ENCODE measurements at regions not wholly inside any gene's neighbourhood (a gene's known extent, or its start where the extent isn't known, plus 50 kb on each side); places are given as distances from the start of the nearest gene placed in this dataset.

DNA sequence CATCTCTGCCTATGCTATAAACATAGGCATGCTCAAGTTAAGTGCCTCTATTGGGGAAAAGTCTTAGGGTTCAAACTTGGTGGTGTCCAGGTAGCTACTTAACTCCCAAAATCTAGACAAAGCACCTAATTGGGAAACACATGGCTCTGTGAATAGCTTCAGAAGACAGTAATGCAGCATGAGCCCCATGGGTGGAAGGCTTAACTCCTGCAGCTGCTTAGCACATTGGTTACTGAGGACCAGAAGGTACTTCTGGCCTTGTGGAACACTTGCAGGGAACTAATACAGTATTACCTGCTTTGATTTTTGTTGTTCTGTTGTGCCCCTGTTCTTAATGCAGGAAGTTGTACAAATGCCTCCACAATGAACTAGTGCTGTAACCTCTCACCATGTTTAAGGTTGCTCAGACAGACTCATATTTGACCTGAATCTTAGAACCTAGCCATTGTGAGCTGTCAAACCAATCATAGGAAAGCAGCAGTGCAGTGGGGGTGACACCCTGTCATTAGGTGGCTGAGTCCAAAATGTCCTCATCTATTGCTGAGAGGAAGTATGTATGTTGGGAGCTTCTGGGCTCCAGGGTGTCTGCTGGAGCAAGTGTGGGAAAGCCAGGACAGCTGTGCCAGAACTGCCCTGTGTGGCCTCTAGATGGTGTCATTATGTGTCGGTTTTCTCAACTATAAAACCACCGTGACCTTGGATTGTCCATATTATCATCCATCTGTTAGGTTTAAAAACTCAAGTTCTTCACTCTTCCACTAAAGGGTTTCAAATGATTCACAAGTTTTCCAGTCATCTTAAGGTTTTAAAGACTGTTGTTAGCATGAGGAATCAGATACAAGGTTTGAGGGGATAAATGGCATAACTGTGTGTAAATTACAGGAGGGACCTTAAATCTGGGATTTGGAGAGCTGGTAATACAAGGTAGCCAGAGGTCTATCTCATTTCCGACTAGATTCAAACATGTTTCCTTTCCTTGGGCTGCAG lies 69.9 kb upstream of the WDR1 start:
- no peaks in the 10 kb centered on the region for H3K4me1 ChIP-seq
- in situ Hi-C loops (cut with MboI; ENCODE audit: low pct_ligation_motif_present in 1 of 4, low pct_unique_long_range_greater_than_20kb in 1 of 4, low sequenced_read_pairs in 3 of 4) (no loop called here), intact Hi-C loops (cut with DNase I; ENCODE audit: low total_unique reads) (no loop called here)
- no peak overlapping the region for H3K4me3 ChIP-seq
- no peaks in the 10 kb centered on the region for H3K27me3 ChIP-seq
- no peaks in the 10 kb centered on the region for H3K36me3 ChIP-seq
- WGBS, 2 donors (ENCODE audit: low coverage in 1 of 2): 0 to 41% methylated on average over 1 to 3 of the region's 3 CpGs
- DNase-seq: no peak
- H3K9me3 ChIP-seq: no peaks in the 10 kb centered on the region
- H3K27ac ChIP-seq: no peak overlapping the region
- TF ChIP-seq, protein P1, sequence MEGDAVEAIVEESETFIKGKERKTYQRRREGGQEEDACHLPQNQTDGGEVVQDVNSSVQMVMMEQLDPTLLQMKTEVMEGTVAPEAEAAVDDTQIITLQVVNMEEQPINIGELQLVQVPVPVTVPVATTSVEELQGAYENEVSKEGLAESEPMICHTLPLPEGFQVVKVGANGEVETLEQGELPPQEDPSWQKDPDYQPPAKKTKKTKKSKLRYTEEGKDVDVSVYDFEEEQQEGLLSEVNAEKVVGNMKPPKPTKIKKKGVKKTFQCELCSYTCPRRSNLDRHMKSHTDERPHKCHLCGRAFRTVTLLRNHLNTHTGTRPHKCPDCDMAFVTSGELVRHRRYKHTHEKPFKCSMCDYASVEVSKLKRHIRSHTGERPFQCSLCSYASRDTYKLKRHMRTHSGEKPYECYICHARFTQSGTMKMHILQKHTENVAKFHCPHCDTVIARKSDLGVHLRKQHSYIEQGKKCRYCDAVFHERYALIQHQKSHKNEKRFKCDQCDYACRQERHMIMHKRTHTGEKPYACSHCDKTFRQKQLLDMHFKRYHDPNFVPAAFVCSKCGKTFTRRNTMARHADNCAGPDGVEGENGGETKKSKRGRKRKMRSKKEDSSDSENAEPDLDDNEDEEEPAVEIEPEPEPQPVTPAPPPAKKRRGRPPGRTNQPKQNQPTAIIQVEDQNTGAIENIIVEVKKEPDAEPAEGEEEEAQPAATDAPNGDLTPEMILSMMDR (IDR thresholded peaks at IDR 0.05): no peak
- no peak for TF ChIP-seq EP300 (IDR thresholded peaks at IDR 0.05; ENCODE audit: low read depth)

DNA sequence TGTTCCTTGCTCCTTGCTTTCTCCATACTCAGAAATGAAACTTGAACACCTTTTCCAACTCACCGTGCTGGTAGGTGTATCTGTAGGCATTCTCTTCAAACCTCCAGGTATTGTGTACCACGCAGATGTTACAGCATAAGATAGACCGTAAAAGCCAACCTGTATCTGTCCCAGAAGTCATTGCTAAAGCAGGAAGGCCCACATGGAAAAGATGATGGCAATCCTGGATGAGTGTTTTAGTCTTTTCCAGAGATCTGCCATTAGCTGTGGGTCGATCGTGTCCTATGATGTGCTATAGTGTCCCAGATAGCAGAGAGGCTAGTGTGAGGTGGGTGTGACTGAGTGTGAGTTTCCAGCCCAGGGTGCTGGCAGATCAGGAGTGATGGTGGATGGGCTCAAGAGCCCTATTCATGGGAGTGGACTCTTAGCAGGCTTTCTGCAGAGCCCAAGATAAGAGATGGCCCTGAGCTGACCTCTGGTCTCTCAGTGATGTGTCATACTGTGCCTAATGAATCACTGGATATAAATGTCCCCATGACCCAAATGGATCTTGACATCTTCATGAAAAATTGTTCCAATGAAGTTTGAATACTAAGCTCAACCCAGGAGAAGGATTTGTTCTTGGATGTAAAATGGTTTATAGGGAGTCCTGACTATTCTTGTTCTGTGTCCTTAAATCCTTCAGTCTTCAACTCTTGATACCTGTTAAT lies 69.1 kb upstream of the WDR1 start:
- 88 to 100% methylated on average over 2 to 5 of the region's 5 CpGs for WGBS, 2 donors (ENCODE audit: low coverage in 1 of 2)

GRCh38 chr4:10184501-10184938 lies 67.9 kb upstream of the WDR1 start:
- H3K9me3 ChIP-seq: no peaks in the 10 kb centered on the region
- no peak for DNase-seq
- TF ChIP-seq, protein P1 (IDR thresholded peaks at IDR 0.05): no peak
- TF ChIP-seq POLR2AphosphoS5 (IDR thresholded peaks at IDR 0.05) (no peak), EP300 (IDR thresholded peaks at IDR 0.05; ENCODE audit: low read depth) (no peak), POLR2A (IDR thresholded peaks at IDR 0.05) (no peak)
- in situ Hi-C loops (cut with MboI; ENCODE audit: low pct_ligation_motif_present in 1 of 4, low pct_unique_long_range_greater_than_20kb in 1 of 4, low sequenced_read_pairs in 3 of 4) (no loop called here), intact Hi-C loops (cut with DNase I; ENCODE audit: low total_unique reads) (no loop called here)
- H3K27ac ChIP-seq: no peak overlapping the region
- no peaks in the 10 kb centered on the region for H3K36me3 ChIP-seq
- no peaks in the 10 kb centered on the region for H3K27me3 ChIP-seq
- WGBS, 2 donors (ENCODE audit: low coverage in 1 of 2): 79% methylated on average over 7 of the region's 7 CpGs; no CpG with 5 or more reads in 1 of the 2 donors
- no peaks in the 10 kb centered on the region for H3K4me1 ChIP-seq
- no peak overlapping the region for H3K4me3 ChIP-seq

More for the DNA sequence above, 69.1 kb upstream of the WDR1 start:
- Histone ChIP-seq H3K4me3 (no peak overlapping the region), H3K4me1 (no peaks in the 10 kb centered on the region), H3K36me3 (no peaks in the 10 kb centered on the region), H3K9me3 (no peaks in the 10 kb centered on the region), H3K27ac (no peak overlapping the region), H3K27me3 (no peaks in the 10 kb centered on the region)
- no peak for DNase-seq
- TF ChIP-seq, protein P1 (IDR thresholded peaks at IDR 0.05): no peak
- TF ChIP-seq POLR2AphosphoS5 (IDR thresholded peaks at IDR 0.05) (no peak), EP300 (IDR thresholded peaks at IDR 0.05; ENCODE audit: low read depth) (no peak), POLR2A (IDR thresholded peaks at IDR 0.05) (no peak)
- in situ Hi-C loops (cut with MboI; ENCODE audit: low pct_ligation_motif_present in 1 of 4, low pct_unique_long_range_greater_than_20kb in 1 of 4, low sequenced_read_pairs in 3 of 4): no loop called here
- intact Hi-C loops (cut with DNase I; ENCODE audit: low total_unique reads): no loop called here

DNA sequence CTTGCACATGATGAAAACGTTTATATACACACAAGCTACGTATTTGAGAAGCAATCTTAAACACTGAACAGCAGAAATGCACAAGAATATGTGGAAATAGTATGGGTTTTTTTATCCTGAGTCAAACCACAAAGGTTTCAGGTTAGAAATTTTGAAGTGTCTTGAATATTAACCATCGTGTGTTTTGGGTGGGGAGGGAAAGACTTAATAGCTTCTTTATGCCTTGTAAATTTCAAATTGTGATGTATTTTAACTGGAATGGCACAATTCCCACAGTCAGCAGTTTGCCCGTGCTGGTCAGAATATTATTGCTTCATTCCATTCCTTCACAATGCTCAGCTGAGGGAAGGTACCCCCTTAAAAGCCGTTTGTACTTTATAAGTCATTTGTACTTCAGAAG lies 67.4 kb upstream of the WDR1 start:
- Histone ChIP-seq H3K27me3 (no peaks in the 10 kb centered on the region), H3K36me3 (no peaks in the 10 kb centered on the region)
- 40 to 60% methylated on average over 5 of the region's 5 CpGs for WGBS, 2 donors (ENCODE audit: low coverage in 1 of 2)

More for the DNA sequence above, 67.4 kb upstream of the WDR1 start:
- no peak overlapping the region for H3K4me3 ChIP-seq
- H3K4me1 ChIP-seq: no peaks in the 10 kb centered on the region
- in situ Hi-C loops (cut with MboI; ENCODE audit: low pct_ligation_motif_present in 1 of 4, low pct_unique_long_range_greater_than_20kb in 1 of 4, low sequenced_read_pairs in 3 of 4) (no loop called here), intact Hi-C loops (cut with DNase I; ENCODE audit: low total_unique reads) (no loop called here)
- no peak for DNase-seq
- H3K9me3 ChIP-seq: no peaks in the 10 kb centered on the region
- H3K27ac ChIP-seq: no peak overlapping the region
- TF ChIP-seq POLR2AphosphoS5 (IDR thresholded peaks at IDR 0.05): no peak
- TF ChIP-seq, protein P1 (IDR thresholded peaks at IDR 0.05): no peak
- TF ChIP-seq POLR2A (IDR thresholded peaks at IDR 0.05): no peak
- no peak for TF ChIP-seq EP300 (IDR thresholded peaks at IDR 0.05; ENCODE audit: low read depth)

Data from transverse colon (tissue), 4 donors.